HG03097 (cell line): ENCODE measurements at regions not wholly inside any gene's neighbourhood (a gene's known extent, or its start where the extent isn't known, plus 50 kb on each side); places are given as distances from the start of the nearest gene placed in this dataset.

Source experiments
- ATAC-seq: cut with Tn5 transposase; IDR thresholded peaks from one replicate; pipeline ENCODE4 v1.9.1; 2021; ENCODE audit not compliant: unreplicated experiment, low FRiP score

DNA sequence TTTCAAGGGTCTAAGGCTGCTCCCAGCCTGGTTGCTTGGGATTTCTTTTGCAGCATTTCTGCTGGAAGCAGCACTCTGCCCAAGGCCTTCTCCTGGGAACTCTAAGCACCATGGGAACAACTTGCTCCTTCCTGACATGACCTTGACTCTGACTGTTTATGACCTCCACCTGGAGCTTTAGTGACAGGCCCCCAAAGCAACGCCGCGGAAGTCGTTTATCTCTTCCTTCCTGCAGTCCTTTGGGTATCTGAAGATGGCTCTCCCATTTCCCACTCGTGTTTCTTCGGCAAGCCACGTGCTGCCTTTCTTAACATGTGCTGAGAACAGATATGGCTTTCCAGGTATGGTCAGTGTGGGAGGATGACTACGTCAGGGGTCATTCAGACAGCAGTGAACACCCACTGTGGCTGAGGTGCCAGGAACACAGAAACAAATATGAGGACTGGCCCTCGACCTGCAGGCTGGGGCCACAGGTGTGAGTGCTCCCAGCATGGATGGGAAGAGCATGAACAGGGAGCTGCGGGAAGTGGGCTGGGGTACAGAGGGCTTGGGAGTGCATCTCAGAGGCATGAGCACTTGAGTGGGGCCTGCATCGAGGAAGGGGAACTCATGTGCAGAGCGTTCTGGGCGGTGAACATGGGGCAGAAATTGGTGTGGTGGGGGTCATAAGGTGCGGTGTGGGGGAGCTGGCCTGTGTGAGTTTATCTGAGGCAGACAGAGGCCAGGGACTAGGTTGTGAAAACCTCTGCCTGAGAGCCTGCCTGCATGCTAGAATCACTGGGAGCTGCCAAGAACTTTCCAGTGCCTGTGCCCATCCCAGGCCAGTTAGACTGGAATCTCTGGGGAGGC is 140.5 kb downstream of the TSN start:
- ATAC-seq, result no peak

DNA sequence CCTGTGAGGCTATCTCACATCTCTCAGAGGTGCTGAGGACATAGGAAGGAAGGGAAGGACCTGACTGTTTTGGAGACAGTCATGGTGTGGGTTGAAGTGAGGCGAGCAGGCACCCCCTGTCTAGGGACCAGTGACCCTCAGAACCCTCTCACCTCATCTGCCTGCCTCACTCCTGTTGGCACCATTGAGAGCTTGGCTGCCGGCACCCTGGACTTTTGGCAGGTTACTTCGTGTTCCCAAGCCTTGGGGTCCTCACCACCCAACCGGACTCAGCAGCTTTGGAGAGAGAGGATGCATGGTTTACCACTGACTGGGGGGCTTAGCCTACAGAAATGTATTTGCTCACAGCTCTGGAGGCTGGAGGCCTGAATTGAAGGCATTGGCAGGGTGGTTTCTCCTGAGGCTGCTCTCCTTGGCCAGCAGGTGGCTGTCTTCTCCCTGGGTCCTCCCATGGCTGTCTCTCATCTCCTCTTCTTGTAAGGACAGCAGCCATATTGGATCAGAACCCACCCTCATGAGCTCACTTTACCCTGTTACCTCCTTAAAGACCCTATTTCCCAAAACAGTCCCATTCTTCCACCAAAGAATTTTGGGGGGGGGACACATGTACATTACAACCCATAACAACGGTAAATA is 142.0 kb downstream of the TSN start:
- ATAC-seq, result no peak

DNA sequence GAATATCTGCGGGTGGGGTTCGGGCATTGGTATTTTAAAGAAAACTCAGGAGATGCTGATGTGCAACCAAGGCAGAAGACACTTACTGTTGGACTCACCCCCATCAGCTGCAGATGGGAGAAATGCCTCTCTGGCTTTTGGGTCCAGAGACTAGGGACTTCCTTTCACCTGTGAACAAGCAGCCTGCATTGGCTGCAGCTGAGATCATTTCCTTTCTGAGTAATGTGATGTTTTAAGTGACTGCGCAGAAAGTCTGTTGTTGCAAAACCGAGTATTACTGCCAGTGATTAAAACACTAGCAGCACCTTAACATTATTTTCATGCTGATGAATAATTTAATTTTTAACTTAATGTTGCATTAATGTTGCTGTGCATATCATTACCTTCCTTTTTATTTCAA is 143.0 kb downstream of the TSN start:
- ATAC-seq, result no peak

DNA sequence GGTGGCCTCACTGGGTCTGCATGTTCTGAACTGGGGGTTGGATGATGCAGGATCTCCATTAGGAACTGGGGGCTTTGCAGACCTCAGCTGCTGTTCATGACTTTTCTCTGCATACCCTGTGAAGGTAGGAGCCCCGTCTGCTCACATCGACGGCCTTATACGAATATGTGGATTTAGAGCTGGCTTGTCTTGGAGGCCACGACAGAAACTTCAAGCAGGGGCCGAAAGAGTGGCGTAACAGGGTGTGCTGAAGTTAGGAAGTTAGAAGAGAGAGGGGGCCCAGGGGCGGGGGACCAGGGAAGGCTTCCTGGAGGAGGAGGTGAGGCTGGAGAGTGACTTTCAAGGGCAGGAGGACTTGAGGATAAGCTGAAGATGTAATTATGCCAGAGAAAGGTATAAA is 144.9 kb downstream of the TSN start:
- no peak for ATAC-seq

DNA sequence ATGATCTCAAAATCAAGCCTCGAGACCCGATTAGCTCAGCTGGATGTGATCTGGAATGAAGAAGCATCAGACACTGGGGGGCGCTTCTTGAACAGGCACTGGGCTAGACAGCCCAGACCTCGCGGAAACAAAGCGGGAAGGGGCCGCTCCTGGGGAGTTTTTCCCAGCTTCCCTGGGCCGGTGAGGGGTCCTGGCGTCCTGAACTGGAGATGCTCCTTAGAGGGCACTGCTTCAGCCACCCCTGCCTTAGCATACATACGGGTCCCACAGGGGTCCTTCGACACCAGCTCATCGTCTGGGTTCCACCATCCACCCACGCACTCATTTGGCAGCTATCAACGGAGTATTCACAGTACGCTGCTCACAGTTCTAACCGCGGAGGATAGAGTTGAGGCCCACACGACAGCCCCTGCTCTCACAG is 146.7 kb downstream of the TSN start:
- ATAC-seq, result no peak

DNA sequence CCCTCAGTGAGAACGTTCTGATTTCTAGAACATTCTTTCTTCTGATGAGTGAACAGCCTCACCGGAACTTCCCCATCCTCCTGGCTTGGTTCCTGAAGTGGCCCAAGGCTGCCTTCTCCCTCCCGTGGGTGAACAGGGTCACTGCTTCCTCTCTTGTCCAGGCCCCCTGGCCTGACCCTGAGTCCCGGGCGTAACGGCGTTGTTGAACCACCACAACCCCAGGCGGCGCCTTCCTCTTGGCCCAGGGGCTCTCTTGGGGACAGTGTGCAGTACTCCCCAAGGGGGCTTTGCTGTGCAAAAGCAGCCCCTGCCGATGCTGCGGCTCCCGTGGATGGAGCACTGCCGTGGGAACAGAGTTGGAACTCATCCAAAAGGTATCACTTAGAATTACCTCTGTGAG is 147.2 kb downstream of the TSN start:
- no peak for ATAC-seq

DNA sequence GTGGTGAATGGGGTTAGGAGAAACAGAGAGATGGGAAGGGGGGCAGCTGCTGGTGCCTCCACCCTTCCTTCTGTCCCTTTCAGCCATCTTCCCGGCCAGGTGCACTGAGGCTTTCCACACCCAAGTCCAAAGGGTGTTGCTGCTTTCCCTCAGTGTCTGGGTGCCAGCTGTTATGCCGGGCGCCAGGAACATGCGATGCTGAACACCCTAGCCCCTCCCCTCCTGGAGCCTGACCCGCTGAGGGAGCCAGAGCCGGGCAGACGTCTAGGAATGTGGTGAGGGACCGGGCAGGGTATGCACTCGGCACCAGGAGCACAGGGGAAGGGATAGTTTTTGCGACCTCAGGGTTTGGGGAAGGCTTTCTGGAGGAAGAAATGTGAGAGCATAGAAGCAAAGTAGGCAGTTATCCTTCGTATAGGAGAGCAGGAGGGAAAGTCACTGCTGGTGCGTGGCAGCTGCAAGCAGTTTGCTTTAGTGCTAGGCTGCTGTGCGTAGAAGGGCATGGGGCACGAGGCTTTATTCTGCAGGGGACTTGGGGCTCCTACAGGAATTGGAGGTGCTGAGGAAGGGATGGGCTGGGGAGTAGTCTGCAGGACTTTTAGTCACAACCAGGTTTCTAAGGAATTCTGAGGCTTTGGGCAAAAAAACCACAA is 147.7 kb downstream of the TSN start:
- no peak for ATAC-seq

DNA sequence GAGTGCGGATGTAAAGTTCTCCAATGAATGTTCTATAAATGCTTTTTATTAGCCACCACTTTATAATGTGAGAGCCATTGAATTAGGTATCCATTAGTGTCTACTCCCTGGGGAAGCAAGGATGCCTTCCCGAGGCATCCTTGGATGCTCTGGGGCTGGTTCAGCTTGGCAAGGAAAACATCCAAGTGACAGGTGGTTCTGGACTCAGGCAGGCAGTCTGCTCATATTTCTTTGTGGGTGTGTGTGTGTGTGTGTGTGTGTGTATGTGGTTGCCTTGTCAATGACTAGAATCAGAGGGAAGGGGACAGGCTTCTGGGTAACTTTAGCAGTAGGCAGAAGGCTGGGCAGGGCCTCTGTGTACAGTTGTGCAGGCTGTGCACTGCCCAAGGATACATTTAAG is 149.2 kb downstream of the TSN start:
- no peak for ATAC-seq

DNA sequence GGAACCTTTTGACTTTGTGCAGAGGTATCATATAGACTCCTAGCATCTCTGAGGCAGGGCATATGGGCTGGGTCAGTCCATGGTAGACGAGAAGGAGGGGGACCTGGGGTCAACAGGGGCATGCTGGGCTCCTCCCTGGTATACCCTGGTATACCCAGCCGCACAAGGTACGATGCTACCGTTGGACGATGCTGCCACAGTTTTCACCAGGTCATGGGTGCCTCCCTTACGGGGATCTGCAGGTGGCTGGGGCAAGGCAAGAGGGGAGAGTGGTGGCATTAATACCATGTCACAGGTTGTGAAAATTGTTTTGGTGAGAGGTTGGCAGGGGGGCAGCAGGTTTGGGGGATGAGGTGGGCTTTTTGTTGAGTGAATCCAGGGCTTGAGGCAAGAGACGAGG is 149.8 kb downstream of the TSN start:
- no peak for ATAC-seq

DNA sequence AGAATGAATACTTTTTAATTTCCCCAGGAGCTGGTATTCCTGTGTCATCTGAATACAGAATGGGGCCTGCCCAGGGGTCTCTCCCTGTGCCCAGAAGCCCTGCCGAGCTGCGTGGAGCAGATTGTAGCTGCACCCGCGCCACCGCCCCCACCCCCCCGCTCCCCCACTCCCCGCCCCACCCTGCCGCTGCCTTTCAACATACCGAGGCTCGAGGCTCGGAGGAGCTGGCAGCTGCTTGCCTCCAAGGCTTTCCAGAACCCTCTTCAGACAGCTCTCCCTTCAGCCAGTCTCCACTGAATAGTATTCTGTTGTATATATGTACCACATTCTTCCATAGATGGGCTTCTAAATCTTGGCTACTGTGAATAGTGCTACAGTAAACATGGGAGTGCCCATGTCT is 150.7 kb downstream of the TSN start:
- ATAC-seq, result no peak

DNA sequence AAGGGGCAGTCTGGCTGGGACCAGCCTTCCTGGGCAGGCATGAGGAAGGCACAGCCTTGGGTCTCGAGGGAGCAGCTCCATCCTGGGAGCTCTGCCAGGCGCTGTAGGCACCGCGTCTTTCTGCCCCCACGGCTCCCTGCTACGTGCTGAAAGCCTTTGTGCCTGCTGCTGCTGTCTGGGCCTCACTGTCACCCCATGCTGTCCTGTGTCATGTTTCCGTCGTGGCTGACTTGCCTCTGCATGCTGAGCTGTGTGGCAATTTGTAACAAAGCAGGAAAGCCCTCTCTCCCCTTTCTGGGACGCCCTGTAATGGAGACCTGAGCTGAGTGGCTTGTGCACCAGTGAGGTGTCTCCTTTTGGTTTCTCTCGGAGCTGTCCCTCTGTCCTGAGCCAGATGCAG is 152.5 kb downstream of the TSN start:
- no peak for ATAC-seq

DNA sequence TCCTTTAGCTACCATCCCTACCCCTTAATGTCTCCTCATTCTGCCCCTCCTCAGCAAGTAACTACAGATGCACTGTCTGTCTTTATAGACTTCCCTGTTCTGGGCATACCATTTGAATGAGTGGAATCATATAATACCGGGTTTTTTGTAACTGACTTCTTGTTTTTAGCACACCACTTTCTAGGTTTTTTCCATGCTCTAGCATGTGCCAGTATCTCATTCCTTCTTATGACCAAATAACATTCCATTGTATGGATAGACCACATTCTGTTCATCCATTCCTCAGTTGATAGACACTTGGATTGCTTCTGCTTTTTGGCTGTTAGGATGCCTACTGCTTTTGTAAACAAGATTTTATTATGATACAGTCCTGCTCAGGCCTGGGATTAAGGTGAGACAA is 154.7 kb downstream of the TSN start:
- ATAC-seq, result no peak

DNA sequence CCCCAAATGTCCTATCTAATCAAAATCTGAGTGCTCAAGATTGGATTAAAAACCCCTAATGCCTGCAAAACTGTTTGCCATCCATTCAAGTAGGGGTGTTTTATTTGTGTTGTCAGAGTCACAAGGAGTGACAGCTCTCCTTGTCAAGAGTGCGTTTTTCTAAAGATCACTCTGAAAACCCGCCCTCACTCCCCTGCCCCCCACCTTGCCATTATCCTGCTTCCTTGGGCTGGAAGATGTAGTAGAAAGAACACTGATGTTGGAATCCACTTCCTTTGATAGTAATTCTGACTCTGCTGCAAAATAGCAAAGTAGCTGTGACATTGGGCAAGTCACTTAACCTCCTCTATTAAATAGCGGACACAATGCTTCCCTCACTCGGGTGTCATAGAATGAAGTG is 155.6 kb downstream of the TSN start:
- ATAC-seq, result no peak

DNA sequence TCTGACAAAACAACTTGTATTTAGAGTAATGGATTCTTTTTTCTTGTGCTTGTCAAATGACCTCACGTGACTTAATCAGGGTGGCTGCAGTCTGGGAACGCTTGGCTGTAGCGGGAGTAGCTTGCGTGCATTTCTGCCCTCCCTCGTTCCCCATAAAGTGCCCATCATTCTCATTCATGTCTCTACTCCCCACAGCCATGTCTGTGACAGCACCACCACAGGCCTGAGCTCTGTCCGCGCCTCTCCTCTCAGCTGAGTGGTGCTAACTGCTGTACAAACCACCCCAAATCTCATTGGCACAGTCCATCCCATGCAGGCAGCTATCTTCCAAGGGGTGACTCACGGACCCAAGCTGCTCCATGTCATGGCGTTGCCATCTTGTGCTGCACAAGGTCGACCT is 161.7 kb downstream of the TSN start:
- ATAC-seq, result no peak

DNA sequence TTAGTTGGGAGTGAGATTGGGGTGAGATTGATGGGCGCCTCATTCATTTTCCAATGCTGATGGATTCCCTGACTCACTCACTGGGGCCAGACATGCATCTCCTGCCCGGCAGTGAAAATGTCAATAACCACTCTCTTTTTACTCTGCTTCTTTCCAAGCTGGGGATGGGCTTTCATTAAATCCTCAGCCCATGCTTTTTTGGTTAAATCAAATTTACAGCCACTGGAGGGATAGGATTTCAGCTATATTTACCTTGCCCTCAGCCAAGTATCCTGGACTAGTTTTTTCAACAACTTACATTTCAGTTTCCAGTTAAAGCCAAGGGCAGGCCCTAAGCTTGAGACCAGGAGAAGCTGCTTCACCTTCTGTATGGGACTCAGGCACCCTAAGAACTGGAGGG is 162.8 kb downstream of the TSN start:
- no peak for ATAC-seq

DNA sequence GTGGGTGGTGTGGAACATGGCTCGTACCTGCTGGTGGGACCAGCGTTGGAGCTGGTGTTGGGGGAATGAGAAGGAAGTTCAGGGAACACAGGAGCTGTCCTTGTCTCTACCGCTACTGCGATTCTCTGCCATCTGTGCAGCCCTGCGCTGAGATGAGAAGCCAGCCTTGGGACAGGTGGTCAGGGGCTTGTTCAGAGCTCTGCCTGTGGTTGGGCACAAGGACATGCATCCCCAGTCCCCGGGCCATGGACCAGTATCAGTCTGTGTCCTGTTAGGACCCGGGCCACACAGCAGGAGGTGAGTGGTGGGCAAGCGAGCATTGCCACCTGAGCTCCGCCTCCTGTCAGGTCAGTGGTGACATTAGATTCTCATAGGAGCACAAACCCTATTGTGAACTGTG is 164.4 kb downstream of the TSN start:
- no peak for ATAC-seq

DNA sequence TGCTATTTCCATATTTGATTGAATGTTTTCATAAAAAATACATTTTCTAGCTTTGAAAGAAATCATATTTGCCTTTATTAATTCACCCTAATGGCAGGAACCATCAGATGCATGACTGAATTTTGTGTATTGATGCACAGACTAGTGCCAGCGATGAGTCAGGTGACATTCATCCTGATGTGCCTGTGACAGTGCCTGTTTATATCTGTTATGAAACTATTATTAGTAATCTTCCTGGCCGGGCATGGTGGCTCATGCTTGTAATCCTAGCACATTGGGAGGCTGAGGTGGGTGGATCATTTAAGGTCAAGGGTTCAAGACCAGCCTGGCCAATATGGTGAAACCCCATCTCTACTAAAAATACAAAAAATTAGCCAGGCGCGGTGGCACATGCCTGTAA is 170.0 kb downstream of the TSN start:
- ATAC-seq, result no peak

DNA sequence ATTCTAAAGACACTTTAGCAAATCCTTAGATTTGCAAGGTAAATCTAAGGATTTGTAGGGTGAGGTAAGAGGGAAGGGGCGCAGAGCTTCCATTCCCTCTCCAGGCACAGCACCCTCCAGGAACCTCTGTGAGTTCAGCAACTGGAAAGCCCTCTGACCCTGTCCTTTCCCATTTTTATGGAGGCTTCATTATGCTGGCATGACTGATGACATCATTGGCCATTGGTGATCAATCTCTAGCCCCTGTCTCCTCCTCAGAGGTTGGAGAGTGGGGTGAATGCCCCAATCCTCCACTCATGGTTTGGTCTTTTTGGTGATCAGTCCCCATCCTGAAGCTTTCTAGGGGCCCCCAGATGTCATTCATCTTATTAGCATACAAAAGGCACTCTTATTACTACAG is 187.8 kb downstream of the TSN start:
- ATAC-seq, result no peak

DNA sequence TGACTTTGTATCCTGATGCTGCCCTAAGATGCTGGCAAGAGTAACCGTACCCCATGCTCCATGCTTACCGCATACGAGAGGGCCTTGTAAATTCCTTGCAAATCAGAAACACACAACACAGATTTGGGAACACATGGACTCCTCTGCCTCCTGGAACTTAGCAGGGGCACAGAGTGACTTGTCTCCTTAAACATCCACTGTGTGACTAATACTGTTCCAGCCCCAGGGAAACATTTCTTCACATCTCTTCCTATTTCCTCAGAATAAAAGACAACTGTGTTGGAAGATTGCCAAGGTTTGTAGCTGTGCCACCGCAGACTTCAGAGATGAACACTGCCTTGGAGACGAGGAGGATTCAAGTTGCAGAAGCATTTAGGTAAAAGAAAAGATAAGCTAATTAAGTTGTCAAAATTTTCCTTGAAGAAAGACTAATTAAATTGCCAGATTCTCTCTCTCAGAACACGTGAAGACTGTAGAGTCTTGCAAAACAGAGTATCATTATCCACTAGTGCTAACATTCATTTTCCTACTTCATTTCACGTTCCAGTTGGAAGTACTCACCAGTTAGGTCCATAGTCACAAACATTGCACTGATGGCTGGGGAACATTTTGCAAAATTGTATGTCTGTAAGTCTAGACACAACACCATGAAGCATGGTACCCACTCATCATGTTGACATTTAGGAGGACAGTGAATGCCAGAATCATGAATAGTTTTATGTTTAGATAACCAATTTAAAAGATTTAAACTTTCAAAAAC is 188.8 kb downstream of the TSN start:
- no peak for ATAC-seq

DNA sequence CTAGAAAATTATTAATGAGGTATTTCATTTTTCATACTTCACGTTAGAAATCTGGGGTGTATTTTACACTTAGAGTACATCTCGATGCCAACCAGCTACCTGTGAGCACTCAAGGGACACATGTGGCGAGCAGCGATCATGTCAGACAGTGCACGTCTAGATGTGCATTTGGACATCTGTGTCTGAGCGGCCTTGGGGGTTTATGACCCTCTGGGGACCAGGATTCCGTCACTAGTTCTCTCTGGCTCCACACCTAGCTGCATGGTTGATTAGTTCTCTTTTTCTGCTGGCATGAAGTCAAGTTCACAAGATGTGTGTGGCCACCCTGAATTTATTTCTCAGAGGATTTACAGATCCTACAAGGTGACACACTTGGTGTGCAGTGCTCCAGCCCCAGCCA is 192.2 kb downstream of the TSN start:
- ATAC-seq, result no peak

DNA sequence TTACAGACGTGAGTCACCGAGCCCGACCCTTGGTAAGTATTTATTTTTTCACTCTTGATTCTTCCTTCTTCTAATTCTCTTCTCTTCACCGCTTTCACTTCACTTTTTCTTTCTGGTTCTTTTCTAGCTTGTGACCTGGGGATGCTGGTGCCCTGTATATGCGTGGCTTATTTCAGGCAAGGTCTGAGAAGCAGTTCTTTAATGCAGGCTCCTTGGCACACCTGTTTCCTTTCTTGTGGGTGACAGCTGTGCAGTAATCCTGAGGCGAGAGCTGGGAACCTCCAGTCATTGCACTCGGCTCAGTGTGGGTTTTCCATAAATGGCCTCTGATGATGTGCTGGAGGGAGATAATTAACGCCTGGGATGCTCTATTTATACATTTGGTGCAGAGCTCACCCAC is 193.8 kb downstream of the TSN start:
- ATAC-seq, result no peak
